Smooth muscle cell (in vitro differentiated cells): ENCODE measurements at regions not wholly inside any gene's neighbourhood (a gene's known extent, or its start where the extent isn't known, plus 50 kb on each side); places are given as distances from the start of the nearest gene placed in this dataset.

ENCODE experiments used
- DNase-seq: peaks from one replicate; lab custom pipeline; 2025; ENCODE audit not compliant: unreplicated experiment; lab: John Stamatoyannopoulos, UW
- H2AFZ ChIP-seq: fragments of 200-600 bp; sonication (generic); 2 replicates; pipeline ENCODE4 v1.6.0; 2016; ENCODE audit warnings: antibody characterized with exemption, low read depth, mild to moderate bottlenecking
- H3F3A ChIP-seq: fragments of 200-600 bp; sonication (generic); 2 replicates; pipeline ENCODE4 v1.6.0; 2017; ENCODE audit warnings: antibody characterized with exemption, low read depth
- H3K27ac ChIP-seq: fragments of 200-600 bp; sonication (generic); 2 replicates; pipeline ENCODE4 v1.5.1; 2016; ENCODE audit warnings: low read depth, mild to moderate bottlenecking
- H3K27me3 ChIP-seq: fragments of 200-600 bp; sonication (generic); 2 replicates; pipeline ENCODE4 v1.6.1; 2016; ENCODE audit warnings: low read depth, mild to moderate bottlenecking
- H3K36me3 ChIP-seq: fragments of 200-600 bp; sonication (generic); 2 replicates; pipeline ENCODE4 v1.5.1; 2016; ENCODE audit warnings: low read depth
- H3K4me1 ChIP-seq: fragments of 200-600 bp; sonication (generic); 2 replicates; pipeline ENCODE4 v1.5.1; 2016; ENCODE audit warnings: low read depth
- H3K4me2 ChIP-seq: fragments of 200-600 bp; sonication (generic); 2 replicates; pipeline ENCODE4 v1.6.0; 2016; ENCODE audit warnings: mild to moderate bottlenecking
- H3K4me3 ChIP-seq: fragments of 200-600 bp; sonication (generic); 2 replicates; pipeline ENCODE4 v1.5.1; 2016; ENCODE audit warnings: mild to moderate bottlenecking
- H3K79me2 ChIP-seq: fragments of 200-600 bp; sonication (generic); 2 replicates; pipeline ENCODE4 v1.6.0; 2016; ENCODE audit warnings: low read depth, mild to moderate bottlenecking
- H3K9ac ChIP-seq: fragments of 200-600 bp; sonication (generic); 2 replicates; pipeline ENCODE4 v1.6.0; 2016; ENCODE audit warnings: low read depth
- H3K9me3 ChIP-seq: fragments of 200-600 bp; sonication (generic); replicated peaks from 2 replicates; pipeline ENCODE4 v1.5.1; 2016; ENCODE audit warnings: low read depth
- H4K20me1 ChIP-seq: fragments of 200-600 bp; sonication (generic); 2 replicates; pipeline ENCODE4 v1.6.0; 2016; ENCODE audit warnings: low read depth
- CTCF ChIP-seq: fragments of 200-600 bp; sonication (generic); IDR thresholded peaks from 2 replicates; pipeline ENCODE4 v1.5.1; 2017; ENCODE audit warnings: borderline replicate concordance, mild to moderate bottlenecking, antibody characterized with exemption; ENCODE audit not compliant: insufficient read depth, poor library complexity, severe bottlenecking

GRCh38 chr6:18314317-18314997 lies 50.1 kb upstream of the DEK start:
- H2AFZ ChIP-seq: no peak overlapping the region
- no peaks in the 10 kb centered on the region for H3K4me1 ChIP-seq
- no peak overlapping the region for H3K4me3 ChIP-seq
- no peak for DNase-seq
- H3K36me3 ChIP-seq: no peaks in the 10 kb centered on the region
- TF ChIP-seq CTCF: no peak
- no peak overlapping the region for H3K9ac ChIP-seq
- no peaks in the 10 kb centered on the region for H3K27me3 ChIP-seq
- no peaks in the 10 kb centered on the region for H3K9me3 ChIP-seq
- H3F3A ChIP-seq: no peaks in the 10 kb centered on the region
- H3K27ac ChIP-seq: no peak overlapping the region
- no peaks in the 10 kb centered on the region for H3K79me2 ChIP-seq
- no peaks in the 10 kb centered on the region for H4K20me1 ChIP-seq
- no peak overlapping the region for H3K4me2 ChIP-seq
